ENCODE measurements at regions not wholly inside any gene's neighbourhood (a gene's known extent, or its start where the extent isn't known, plus 50 kb on each side); places are given as distances from the start of the nearest gene placed in this dataset.
A peak's percentile ranks its signal among the peaks of the same experiment; 100 is the strongest.
"Not testable (repeated sequence)": the region's sequence is repeated elsewhere in the genome, so short reads cannot be mapped to it uniquely, and the experiment has no call there.

DNA sequence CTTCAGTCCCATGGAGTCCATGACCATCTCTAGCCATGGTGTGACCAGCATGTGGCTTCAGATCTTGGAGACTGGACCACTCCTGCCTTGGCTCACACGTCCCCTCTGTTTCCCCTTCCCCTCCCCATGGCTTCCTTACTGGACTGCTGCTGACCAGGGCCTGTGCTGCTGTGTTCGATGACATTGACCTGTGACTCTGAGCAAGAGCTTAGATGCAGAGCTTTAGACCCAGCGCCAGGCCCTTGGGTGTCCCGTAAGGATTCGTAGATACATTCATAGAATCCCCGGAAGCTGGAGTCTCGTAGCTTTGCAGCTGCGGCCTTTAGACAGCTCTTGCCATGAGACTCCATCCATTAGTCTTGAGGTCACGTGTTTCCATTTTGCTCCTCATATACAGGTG is 96.3 kb downstream of the NPIPB11 start:
- not testable (repeated sequence) for DNase-seq

DNA sequence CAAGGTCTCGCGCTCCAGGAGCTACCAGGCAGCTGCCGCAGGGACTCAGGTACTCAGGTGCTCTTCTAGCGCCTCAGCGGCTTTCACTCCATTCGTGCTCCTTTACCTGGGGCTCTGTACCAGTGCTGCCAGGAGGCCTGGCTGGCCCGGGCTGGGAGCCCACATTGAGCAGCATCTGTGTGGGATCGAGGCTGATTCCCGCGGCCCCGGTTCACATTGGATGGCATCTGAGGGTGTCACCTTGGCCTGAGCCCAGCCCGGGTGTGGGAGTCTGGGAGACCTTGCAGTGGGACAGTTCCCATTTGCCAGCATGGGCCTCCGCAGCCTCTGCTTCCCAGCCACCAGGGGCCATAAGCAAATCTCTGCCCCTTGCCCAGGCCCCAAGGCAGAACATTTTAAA is 96.9 kb downstream of the NPIPB11 start:
- not testable (repeated sequence) for DNase-seq

GRCh38 chr16:29308644-29309546 is 97.6 kb downstream of the NPIPB11 start:
- DNase-seq: no peak

- DNase-seq: peak; percentile 83
Measured at GRCh38 chr16:29307598-29308507, 98.7 kb downstream of the NPIPB11 start.

- no peak for DNase-seq
Measured at GRCh38 chr16:29306943-29307597, 99.4 kb downstream of the NPIPB11 start.

DNA sequence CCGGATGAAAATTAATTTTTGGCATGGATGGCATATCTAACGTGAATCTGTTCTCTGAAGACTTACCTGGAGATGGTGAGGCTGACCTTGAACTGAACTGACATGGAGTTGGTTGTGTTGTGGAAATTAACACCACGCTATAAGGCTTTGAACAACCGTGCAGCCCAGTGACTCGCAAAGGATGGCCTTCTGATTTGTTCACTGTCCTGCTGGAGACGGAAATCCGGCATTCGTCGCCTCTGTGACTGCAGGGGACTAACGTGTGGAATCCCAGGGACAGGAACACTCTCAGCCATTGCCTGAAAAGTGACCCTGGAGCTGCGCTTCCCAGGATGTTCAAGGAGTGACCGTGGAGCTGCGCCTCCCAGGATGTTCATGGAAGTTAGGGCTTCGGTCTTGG is 100.3 kb downstream of the NPIPB11 start:
- DNase-seq: no peak

DNA sequence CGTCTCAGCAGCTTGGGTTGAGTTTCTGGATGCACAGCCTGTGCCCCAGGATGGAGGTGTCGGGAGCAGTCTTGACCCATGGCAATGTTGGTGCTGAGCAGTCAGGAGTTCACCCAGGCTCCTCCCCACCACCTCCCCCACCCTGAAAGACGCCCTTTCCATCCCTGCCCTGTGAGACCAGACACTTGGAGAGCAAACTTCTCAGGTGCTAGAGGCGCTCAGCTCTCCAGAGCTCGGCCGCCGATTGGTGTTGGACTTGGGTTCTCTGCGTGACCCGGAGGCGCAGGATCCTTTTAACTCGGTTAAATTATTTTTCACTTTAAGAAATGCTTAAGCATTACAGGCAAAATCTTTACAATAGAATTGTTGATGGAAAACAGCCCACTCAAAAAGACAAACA is 101.5 kb downstream of the NPIPB11 start:
- DNase-seq: not testable (repeated sequence)

- DNase-seq: no peak
Measured at GRCh38 chr16:29304251-29304650, 102.3 kb downstream of the NPIPB11 start.

DNA sequence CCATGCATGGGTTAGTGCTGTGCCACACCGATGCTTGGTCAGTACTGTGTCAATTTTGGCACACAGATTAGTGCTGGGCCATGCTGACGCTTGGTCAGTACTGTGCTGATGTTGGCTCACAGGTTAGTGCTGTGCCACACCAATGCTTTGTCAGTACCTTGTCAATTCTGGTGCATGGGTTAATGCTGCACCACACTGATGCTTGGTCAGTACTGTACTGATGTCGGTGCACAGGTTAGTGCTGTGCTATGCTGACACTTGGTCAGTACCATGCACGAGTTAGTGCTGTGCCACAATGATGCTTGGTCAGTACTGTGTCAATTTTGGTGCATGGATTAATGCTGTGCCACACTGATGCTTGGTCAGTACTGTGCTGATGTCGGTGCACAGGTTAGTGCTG is 103.0 kb downstream of the NPIPB11 start:
- no peak for DNase-seq

DNA sequence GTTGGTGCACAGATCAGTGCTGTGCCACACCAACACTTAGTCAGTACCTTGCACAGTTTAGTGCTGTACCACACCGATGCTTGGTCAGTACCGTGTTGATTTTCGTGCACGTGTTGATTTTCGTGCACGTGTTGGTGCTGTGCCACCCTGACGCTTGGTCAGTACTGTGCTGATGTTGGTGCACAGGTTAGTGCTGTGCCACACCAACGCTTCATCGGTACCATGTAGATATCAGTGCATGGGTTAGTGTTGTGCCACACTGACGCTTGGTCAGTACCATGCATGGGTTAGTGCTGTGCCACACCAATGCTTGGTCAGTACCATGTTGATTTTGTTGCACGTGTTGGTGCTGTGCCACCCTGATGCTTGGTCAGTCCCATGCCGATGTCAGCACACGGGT is 103.5 kb downstream of the NPIPB11 start:
- DNase-seq: no peak

DNA sequence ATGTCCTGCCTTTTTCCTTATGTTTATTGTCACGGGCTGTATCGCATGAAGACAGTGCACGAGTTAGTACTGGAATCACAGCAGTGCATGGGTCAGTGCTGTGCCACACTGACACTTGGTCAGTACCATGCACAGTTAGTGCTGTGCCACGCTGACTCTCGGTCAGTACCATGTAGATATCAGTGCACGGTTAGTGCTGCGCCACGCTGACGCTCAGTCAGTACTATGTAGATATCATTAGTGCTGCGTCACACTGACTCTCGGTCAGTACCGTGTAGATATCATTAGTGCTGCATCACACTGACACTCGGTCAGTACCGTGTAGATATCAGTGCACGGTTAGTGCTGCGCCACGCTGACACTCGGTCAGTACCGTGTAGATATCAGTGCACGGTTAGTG is 104.1 kb downstream of the NPIPB11 start:
- not testable (repeated sequence) for DNase-seq

GRCh38 chr16:29301662-29302285 is 104.7 kb downstream of the NPIPB11 start:
- DNase-seq: not testable (repeated sequence)

DNA sequence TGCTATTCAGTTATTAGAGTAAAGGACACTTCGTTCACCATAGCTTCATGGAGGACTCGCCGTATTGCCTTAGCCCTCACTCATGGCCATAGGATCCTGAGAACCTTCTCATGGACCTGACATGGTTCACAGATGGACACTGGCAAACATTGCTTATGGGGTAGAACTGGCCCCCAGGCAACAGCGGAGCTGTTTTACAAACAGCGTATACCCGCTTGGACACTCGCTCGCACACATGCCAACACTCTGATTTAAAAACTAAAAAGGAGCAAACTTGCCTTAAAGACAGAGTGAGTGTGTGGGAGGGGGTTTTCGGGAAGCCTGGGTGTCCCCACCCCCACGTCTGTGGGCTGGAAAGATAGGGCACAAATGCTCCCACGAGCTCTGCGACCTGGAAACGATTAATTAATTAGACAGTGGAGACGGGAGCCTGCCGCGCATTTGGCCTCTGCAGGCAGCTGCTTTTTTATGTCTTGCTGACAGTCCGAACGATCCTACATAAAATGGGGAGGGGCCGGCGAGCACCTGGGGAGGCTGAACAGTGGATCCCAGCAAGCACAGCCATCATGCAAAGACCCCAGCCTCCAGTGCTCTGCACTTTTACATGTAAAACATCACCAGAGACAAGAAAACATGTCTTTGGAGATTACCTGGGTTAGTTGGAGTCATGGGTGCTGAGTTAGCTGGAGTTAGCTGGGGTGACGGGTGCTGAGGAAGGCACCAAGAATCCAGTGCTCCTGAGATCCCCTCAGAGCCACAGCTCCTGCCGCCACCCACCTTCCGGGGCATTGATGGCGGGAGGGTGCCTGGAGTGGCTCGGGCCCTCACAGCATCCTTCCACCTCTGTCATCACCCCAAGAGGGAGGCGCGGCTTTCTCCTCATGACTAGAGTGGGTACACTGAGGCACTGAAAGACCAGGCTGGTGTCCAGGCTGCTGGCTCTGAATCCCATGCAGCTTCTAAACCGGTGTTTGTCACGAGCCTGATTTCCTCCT is 105.7 kb downstream of the NPIPB11 start:
- not testable (repeated sequence) for DNase-seq

DNA sequence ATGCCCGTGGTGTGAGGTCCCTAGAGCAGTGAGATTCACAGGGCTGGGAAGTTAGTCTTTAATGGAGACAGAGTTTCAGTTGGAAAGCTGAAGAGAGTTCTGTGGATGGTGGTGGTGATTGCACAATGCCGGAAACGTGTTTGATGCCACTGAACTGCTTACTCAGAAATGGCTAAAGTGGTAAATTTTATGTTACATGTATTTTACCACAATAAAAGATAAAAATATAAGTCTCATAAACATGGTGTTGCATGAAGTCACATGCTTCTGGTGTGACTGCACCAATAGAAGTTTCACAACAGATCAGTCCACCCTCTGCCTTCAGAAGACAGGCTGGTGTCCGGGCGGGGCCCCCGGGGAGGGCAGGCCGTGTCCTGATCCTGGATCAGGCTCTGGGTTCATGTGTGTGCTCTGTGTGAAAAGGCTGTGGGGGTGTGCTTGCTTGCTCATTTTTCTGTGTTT is 106.5 kb downstream of the NPIPB11 start:
- not testable (repeated sequence) for DNase-seq

DNA sequence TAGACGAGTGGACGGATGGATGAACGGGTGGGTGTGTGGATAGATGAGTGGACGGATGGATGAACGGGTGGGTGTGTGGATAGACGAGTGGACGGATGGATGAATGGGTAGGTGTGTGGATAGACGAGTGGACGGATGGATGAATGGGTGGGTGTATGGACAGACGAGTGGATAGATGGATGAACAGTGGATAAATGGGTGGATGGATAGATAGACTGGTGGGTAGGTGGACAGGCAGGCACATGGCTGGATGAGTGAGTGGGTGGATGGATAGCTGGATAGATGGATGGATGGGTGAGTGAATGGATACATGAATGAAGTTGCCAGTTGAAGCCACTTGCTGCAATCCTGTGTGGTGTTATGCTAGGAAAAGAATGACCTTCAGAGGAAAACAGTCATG is 107.5 kb downstream of the NPIPB11 start:
- not testable (repeated sequence) for DNase-seq

DNA sequence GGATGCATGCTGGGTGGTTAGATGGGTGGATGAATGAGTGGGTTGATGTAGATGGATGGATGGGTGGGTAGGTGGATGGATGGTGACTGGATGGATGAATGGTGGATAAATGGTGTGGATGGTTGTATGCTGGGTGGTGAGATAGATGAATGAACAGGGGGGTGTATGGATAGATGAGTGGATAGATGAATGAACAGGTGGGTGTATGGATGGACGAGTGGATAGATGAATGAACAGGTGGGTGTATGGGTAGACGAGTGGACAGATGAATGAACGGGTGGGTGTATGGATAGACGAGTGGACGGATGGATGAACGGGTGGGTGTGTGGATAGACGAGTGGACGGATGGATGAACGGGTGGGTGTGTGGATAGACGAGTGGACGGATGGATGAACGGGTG is 108.2 kb downstream of the NPIPB11 start:
- DNase-seq: not testable (repeated sequence)

DNA sequence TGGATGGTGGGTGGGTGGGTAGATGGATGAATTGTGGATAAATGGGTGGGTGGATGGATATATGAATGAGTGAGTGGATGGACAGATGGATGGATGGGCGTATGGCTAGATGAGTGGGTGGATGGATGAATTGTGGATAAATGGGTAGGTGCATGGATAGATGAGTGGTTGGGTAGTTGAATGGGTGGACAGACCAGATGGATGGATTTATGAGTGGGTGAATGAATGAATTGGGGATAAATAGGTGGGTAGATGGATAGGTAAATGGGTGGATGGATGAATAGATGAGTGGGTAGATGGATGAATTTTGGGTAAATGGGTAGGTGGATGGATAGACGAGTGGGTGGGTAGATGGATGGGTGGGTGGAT is 108.7 kb downstream of the NPIPB11 start:
- not testable (repeated sequence) for DNase-seq

DNA sequence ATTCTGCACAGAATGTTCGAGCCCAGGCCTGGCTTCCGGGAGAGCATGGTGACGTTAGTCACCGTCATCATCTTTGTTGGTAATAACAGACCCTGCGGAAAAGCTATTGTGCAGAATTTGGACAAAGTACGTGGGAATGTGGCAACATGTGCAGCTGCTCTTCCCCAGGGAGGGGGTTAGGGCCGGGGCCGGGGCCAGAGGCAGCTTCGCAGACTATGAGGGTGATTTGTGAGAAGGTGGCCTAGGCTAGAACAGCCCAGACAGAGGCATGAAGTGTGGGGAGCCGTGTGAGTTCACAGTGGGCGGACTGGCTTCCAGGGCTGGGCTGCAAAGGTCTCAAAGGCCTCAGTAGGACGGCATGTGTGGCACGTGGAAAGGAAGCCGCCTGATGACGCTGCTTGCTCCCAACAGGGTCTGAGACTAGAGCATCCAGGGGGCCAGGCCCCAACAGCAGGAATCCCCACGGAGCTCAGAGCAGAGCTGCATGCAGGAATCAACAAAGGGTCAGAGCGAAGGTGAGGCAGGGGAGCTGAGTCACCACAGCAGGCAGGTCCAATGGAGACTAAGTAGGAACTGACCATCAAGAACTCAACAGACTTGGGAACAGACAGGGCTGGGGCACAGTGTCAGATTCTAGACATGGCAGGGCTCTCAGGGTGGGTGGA is 109.2 kb downstream of the NPIPB11 start:
- not testable (repeated sequence) for DNase-seq

GRCh38 chr16:29296176-29296575 is 110.3 kb downstream of the NPIPB11 start:
- DNase-seq: not testable (repeated sequence)
